Gastroesophageal sphincter (tissue), 2 donors: ENCODE measurements at regions not wholly inside any gene's neighbourhood (a gene's known extent, or its start where the extent isn't known, plus 50 kb on each side); places are given as distances from the start of the nearest gene placed in this dataset.

Experiments
- POLR2A ChIP-seq, 2 donors: fragments of 450-650 bp; IDR thresholded peaks; one replicate each; pipeline ENCODE4 v1.6.1; 2017; ENCODE audit warnings: antibody characterized with exemption in 2 of 2, mild to moderate bottlenecking in 2 of 2, moderate library complexity in 1 of 2
- POLR2AphosphoS5 ChIP-seq: sonication (generic); formaldehyde crosslinking; IDR thresholded peaks from one replicate; pipeline ENCODE4 v1.6.1; 2017; ENCODE audit warnings: antibody characterized with exemption

GRCh38 chr3:106811376-106811775 is 565.9 kb upstream of the CCDC54 start:
- TF ChIP-seq POLR2A (IDR thresholded peaks at IDR 0.05) (no peak), POLR2AphosphoS5 (no peak)
